ENCODE measurements at regions not wholly inside any gene's neighbourhood (a gene's known extent, or its start where the extent isn't known, plus 50 kb on each side); places are given as distances from the start of the nearest gene placed in this dataset.

GRCh38 chr7:89401099-89401498 lies 605.6 kb upstream of the TEX47 start:
- no peak for DNase-seq (ENCODE audit: insufficient read length)
- TF ChIP-seq POLR2AphosphoS5 (IDR thresholded peaks at IDR 0.05; ENCODE audit: low read depth, low read length) (no peak), POLR2A (IDR thresholded peaks at IDR 0.05; ENCODE audit: low read depth, low read length) (no peak), TAF1 (IDR thresholded peaks at IDR 0.05; ENCODE audit: borderline replicate concordance, low read depth, low read length) (no peak)
- FAIRE-seq: no peak

- TF ChIP-seq TAF1 (IDR thresholded peaks at IDR 0.05; ENCODE audit: borderline replicate concordance, low read depth, low read length) (no peak), POLR2A (IDR thresholded peaks at IDR 0.05; ENCODE audit: low read depth, low read length) (no peak), POLR2AphosphoS5 (IDR thresholded peaks at IDR 0.05; ENCODE audit: low read depth, low read length) (no peak)
- DNase-seq (ENCODE audit: insufficient read length) (no peak), FAIRE-seq (no peak)
Observed at GRCh38 chr7:89401690-89402089, 606.2 kb upstream of the TEX47 start.

GRCh38 chr7:89451911-89452310 lies 656.4 kb upstream of the TEX47 start:
- FAIRE-seq: no peak
- TF ChIP-seq POLR2AphosphoS5 (IDR thresholded peaks at IDR 0.05; ENCODE audit: low read depth, low read length): no peak
- TF ChIP-seq TAF1 (IDR thresholded peaks at IDR 0.05; ENCODE audit: borderline replicate concordance, low read depth, low read length): no peak
- no peak for TF ChIP-seq POLR2A (IDR thresholded peaks at IDR 0.05; ENCODE audit: low read depth, low read length)
- DNase-seq (ENCODE audit: insufficient read length): no peak

- no peak for DNase-seq (ENCODE audit: insufficient read length)
- FAIRE-seq: no peak
- TF ChIP-seq TAF1 (IDR thresholded peaks at IDR 0.05; ENCODE audit: borderline replicate concordance, low read depth, low read length): no peak
- TF ChIP-seq POLR2AphosphoS5 (IDR thresholded peaks at IDR 0.05; ENCODE audit: low read depth, low read length): no peak
- no peak for TF ChIP-seq POLR2A (IDR thresholded peaks at IDR 0.05; ENCODE audit: low read depth, low read length)
Observed at GRCh38 chr7:89456556-89456955, 661.0 kb upstream of the TEX47 start.

- no peak for TF ChIP-seq POLR2AphosphoS5 (IDR thresholded peaks at IDR 0.05; ENCODE audit: low read depth, low read length)
- TF ChIP-seq TAF1 (IDR thresholded peaks at IDR 0.05; ENCODE audit: borderline replicate concordance, low read depth, low read length): no peak
- no peak for TF ChIP-seq POLR2A (IDR thresholded peaks at IDR 0.05; ENCODE audit: low read depth, low read length)
- FAIRE-seq (no peak), DNase-seq (ENCODE audit: insufficient read length) (no peak)
Observed at GRCh38 chr7:89458114-89458513, 662.6 kb upstream of the TEX47 start.

GRCh38 chr7:89474456-89474855 lies 678.9 kb upstream of the TEX47 start:
- FAIRE-seq: no peak
- no peak for TF ChIP-seq POLR2A (IDR thresholded peaks at IDR 0.05; ENCODE audit: low read depth, low read length)
- no peak for TF ChIP-seq TAF1 (IDR thresholded peaks at IDR 0.05; ENCODE audit: borderline replicate concordance, low read depth, low read length)
- no peak for TF ChIP-seq POLR2AphosphoS5 (IDR thresholded peaks at IDR 0.05; ENCODE audit: low read depth, low read length)
- DNase-seq (ENCODE audit: insufficient read length): no peak

- DNase-seq (ENCODE audit: insufficient read length) (no peak), FAIRE-seq (no peak)
- TF ChIP-seq POLR2A (IDR thresholded peaks at IDR 0.05; ENCODE audit: low read depth, low read length) (no peak), TAF1 (IDR thresholded peaks at IDR 0.05; ENCODE audit: borderline replicate concordance, low read depth, low read length) (no peak), POLR2AphosphoS5 (IDR thresholded peaks at IDR 0.05; ENCODE audit: low read depth, low read length) (no peak)
Observed at GRCh38 chr7:89477991-89478390, 676.3 kb upstream of the STEAP1 start.

GRCh38 chr7:89495704-89496103 lies 658.6 kb upstream of the STEAP1 start:
- FAIRE-seq (no peak), DNase-seq (ENCODE audit: insufficient read length) (no peak)
- TF ChIP-seq TAF1 (IDR thresholded peaks at IDR 0.05; ENCODE audit: borderline replicate concordance, low read depth, low read length) (no peak), POLR2AphosphoS5 (IDR thresholded peaks at IDR 0.05; ENCODE audit: low read depth, low read length) (no peak), POLR2A (IDR thresholded peaks at IDR 0.05; ENCODE audit: low read depth, low read length) (no peak)

- no peak for TF ChIP-seq TAF1 (IDR thresholded peaks at IDR 0.05; ENCODE audit: borderline replicate concordance, low read depth, low read length)
- no peak for TF ChIP-seq POLR2AphosphoS5 (IDR thresholded peaks at IDR 0.05; ENCODE audit: low read depth, low read length)
- no peak for TF ChIP-seq POLR2A (IDR thresholded peaks at IDR 0.05; ENCODE audit: low read depth, low read length)
- no peak for FAIRE-seq
- no peak for DNase-seq (ENCODE audit: insufficient read length)
Observed at GRCh38 chr7:89500084-89500483, 654.2 kb upstream of the STEAP1 start.

- no peak for TF ChIP-seq POLR2AphosphoS5 (IDR thresholded peaks at IDR 0.05; ENCODE audit: low read depth, low read length)
- no peak for TF ChIP-seq TAF1 (IDR thresholded peaks at IDR 0.05; ENCODE audit: borderline replicate concordance, low read depth, low read length)
- no peak for TF ChIP-seq POLR2A (IDR thresholded peaks at IDR 0.05; ENCODE audit: low read depth, low read length)
- FAIRE-seq (no peak), DNase-seq (ENCODE audit: insufficient read length) (no peak)
Observed at GRCh38 chr7:89503281-89503680, 651.0 kb upstream of the STEAP1 start.

GRCh38 chr7:89507034-89507433 lies 647.2 kb upstream of the STEAP1 start:
- TF ChIP-seq TAF1 (IDR thresholded peaks at IDR 0.05; ENCODE audit: borderline replicate concordance, low read depth, low read length) (no peak), POLR2AphosphoS5 (IDR thresholded peaks at IDR 0.05; ENCODE audit: low read depth, low read length) (no peak), POLR2A (IDR thresholded peaks at IDR 0.05; ENCODE audit: low read depth, low read length) (no peak)
- FAIRE-seq: no peak

GRCh38 chr7:89511900-89512299 lies 642.4 kb upstream of the STEAP1 start:
- TF ChIP-seq TAF1 (IDR thresholded peaks at IDR 0.05; ENCODE audit: borderline replicate concordance, low read depth, low read length): no peak
- no peak for TF ChIP-seq POLR2AphosphoS5 (IDR thresholded peaks at IDR 0.05; ENCODE audit: low read depth, low read length)
- TF ChIP-seq POLR2A (IDR thresholded peaks at IDR 0.05; ENCODE audit: low read depth, low read length): no peak
- FAIRE-seq (no peak), DNase-seq (ENCODE audit: insufficient read length) (no peak)

More at GRCh38 chr7:89507034-89507433, 647.2 kb upstream of the STEAP1 start:
- no peak for DNase-seq (ENCODE audit: insufficient read length)

GRCh38 chr7:89514970-89515369 lies 639.3 kb upstream of the STEAP1 start:
- no peak for TF ChIP-seq POLR2AphosphoS5 (IDR thresholded peaks at IDR 0.05; ENCODE audit: low read depth, low read length)
- TF ChIP-seq POLR2A (IDR thresholded peaks at IDR 0.05; ENCODE audit: low read depth, low read length): no peak
- TF ChIP-seq TAF1 (IDR thresholded peaks at IDR 0.05; ENCODE audit: borderline replicate concordance, low read depth, low read length): no peak
- DNase-seq (ENCODE audit: insufficient read length): no peak
- FAIRE-seq: no peak

Data from GM12892 (cell line).